H1 (cell line): ENCODE measurements at regions not wholly inside any gene's neighbourhood (a gene's known extent, or its start where the extent isn't known, plus 50 kb on each side); places are given as distances from the start of the nearest gene placed in this dataset.

Experiments used
- CTCF ChIA-PET: fragments of 300-600 bp; sonication (Branson Sonifier 250); formaldehyde crosslinking; loops from one replicate; lab custom pipeline; 2021; ENCODE audit not compliant: partially characterized antibody; lab: Charles Lee
- POLR2A ChIA-PET: fragments of 300-600 bp; sonication (Branson Sonifier 250); formaldehyde crosslinking; loops from one replicate; lab custom pipeline; 2021; ENCODE audit warnings: inconsistent platforms; ENCODE audit not compliant: partially characterized antibody; lab: Charles Lee
- DNase-seq, 2 experiments: peaks; one replicate each; pipeline versions ENCODE4 v3.0.0 to v3.0.0-alpha.2; 2010 to 2022; ENCODE audit warnings: low spot score in 2 of 2, low read depth in 1 of 2, mixed read lengths in 1 of 2
- FAIRE-seq: peaks from 2 replicates; lab custom pipeline; 2011; peaks lifted over from hg19 to GRCh38; lab: Jason Lieb, UNC
- H2AFZ ChIP-seq: 2 replicates; pipeline ENCODE4 v1.8.1; 2012; ENCODE audit warnings: low read length, inconsistent platforms
- H2AK5ac ChIP-seq: 2 replicates; pipeline ENCODE4 v1.6.1; 2013; ENCODE audit warnings: low read depth, low read length
- H2BK120ac ChIP-seq: replicated peaks from 2 replicates; pipeline ENCODE3; 2013; ENCODE audit warnings: low read depth, low read length, inconsistent platforms
- H2BK12ac ChIP-seq: 2 replicates; pipeline ENCODE4 v1.6.1; 2013; ENCODE audit warnings: low read depth, low read length
- H2BK15ac ChIP-seq: 2 replicates; pipeline ENCODE4 v1.6.1; 2013; ENCODE audit warnings: low read length
- H2BK20ac ChIP-seq: 2 replicates; pipeline ENCODE4 v1.6.1; 2013; ENCODE audit warnings: low read length
- H2BK5ac ChIP-seq: 2 replicates; pipeline ENCODE4 v1.6.1; 2013; ENCODE audit warnings: low read depth, low read length
- H3K14ac ChIP-seq: 2 replicates; pipeline ENCODE4 v1.6.1; 2013; ENCODE audit warnings: inconsistent platforms; ENCODE audit not compliant: insufficient read length
- H3K18ac ChIP-seq: 2 replicates; pipeline ENCODE4 v1.6.1; 2013; ENCODE audit warnings: low read length; ENCODE audit errors: extremely low read depth
- H3K23ac ChIP-seq: 2 replicates; pipeline ENCODE4 v1.6.1; 2013; ENCODE audit warnings: inconsistent platforms; ENCODE audit not compliant: insufficient read length
- H3K23me2 ChIP-seq: 2 replicates; pipeline ENCODE4 v1.6.1; 2013; ENCODE audit warnings: low read depth, low read length
- H3K27ac ChIP-seq: 2 replicates; pipeline ENCODE4 v1.6.1; 2011; ENCODE audit warnings: low read depth, low read length, inconsistent platforms
- H3K27me3 ChIP-seq, 4 experiments: replicated peaks in 1 of 4; 1 replicate in 1 of 4; 2 replicates in 3 of 4; pipeline versions ENCODE4 v1.6.1 to v1.8.1; 2011 to 2013; ENCODE audit warnings: low read length in 3 of 4, mild to moderate bottlenecking in 3 of 4, inconsistent platforms in 2 of 4, mixed read lengths in 2 of 4, moderate library complexity in 1 of 4; ENCODE audit not compliant: control insufficient read depth in 3 of 4, insufficient read depth in 3 of 4; ENCODE audit errors: extremely low read depth in 1 of 4
- H3K36me3 ChIP-seq, 4 experiments: 2 replicates each; pipeline versions ENCODE4 v1.6.1 to v1.8.1; 2011 to 2013; ENCODE audit warnings: mild to moderate bottlenecking in 4 of 4, low read length in 3 of 4, moderate library complexity in 2 of 4, control low read depth in 1 of 4, inconsistent platforms in 1 of 4; ENCODE audit not compliant: insufficient read depth in 4 of 4, control insufficient read depth in 2 of 4
- H3K4ac ChIP-seq: replicated peaks from 2 replicates; pipeline ENCODE3; 2013; ENCODE audit warnings: low read length, low read depth, mixed read lengths, inconsistent platforms; ENCODE audit not compliant: insufficient read length
- H3K4me1 ChIP-seq, 4 experiments: replicated peaks in 1 of 4; 1 replicate in 1 of 4; 2 replicates in 3 of 4; pipeline versions ENCODE4 v1.6.1 to v1.8.1; 2011 to 2013; ENCODE audit warnings: low read length in 3 of 4, inconsistent platforms in 2 of 4, mixed read lengths in 1 of 4; ENCODE audit not compliant: insufficient read depth in 4 of 4, control insufficient read depth in 3 of 4
- H3K4me2 ChIP-seq, 2 experiments: 2 replicates each; pipeline versions ENCODE4 v1.6.1 to v1.8.1; 2011 to 2013; ENCODE audit warnings: low read depth in 2 of 2, low read length in 2 of 2, control low read depth in 1 of 2, inconsistent platforms in 1 of 2, mild to moderate bottlenecking in 1 of 2; ENCODE audit not compliant: insufficient read depth in 1 of 2
- H3K4me3 ChIP-seq, 4 experiments: fragments of 200-600, 300-600 bp in 1 of 4; sonication (generic), shearing (Covaris generic), sonication (Bioruptor Twin) in 1 of 4; 2 replicates each; pipeline versions ENCODE4 v1.5.1 to v1.8.1; 2011 to 2016; ENCODE audit warnings: low read length in 4 of 4, low read depth in 3 of 4, control low read depth in 2 of 4, inconsistent platforms in 2 of 4, mild to moderate bottlenecking in 2 of 4, mixed read lengths in 1 of 4, moderate library complexity in 1 of 4; ENCODE audit not compliant: insufficient read depth in 2 of 4; ENCODE audit errors: extremely low read depth in 1 of 4
- H3K56ac ChIP-seq: replicated peaks from 2 replicates; pipeline ENCODE3; 2013; ENCODE audit warnings: low read depth, mild to moderate bottlenecking, mixed read lengths, low read length, inconsistent platforms; ENCODE audit not compliant: insufficient read length
- H3K79me1 ChIP-seq: 2 replicates; pipeline ENCODE4 v1.6.1; 2013; ENCODE audit warnings: low read depth, low read length, control low read depth
- H3K79me2 ChIP-seq, 2 experiments: 2 replicates each; pipeline versions ENCODE4 v1.6.1 to v1.8.1; 2012 to 2013; ENCODE audit warnings: low read length in 2 of 2, mild to moderate bottlenecking in 2 of 2, inconsistent platforms in 1 of 2; ENCODE audit not compliant: insufficient read depth in 2 of 2, control insufficient read depth in 1 of 2
- H3K9ac ChIP-seq, 4 experiments: replicated peaks in 1 of 4; 1 replicate in 1 of 4; 2 replicates in 3 of 4; pipeline versions ENCODE4 v1.6.1 to v1.8.1; 2011 to 2013; ENCODE audit warnings: low read depth in 3 of 4, low read length in 3 of 4, control low read depth in 2 of 4, mild to moderate bottlenecking in 2 of 4, moderate library complexity in 2 of 4, inconsistent platforms in 1 of 4; ENCODE audit errors: extremely low read depth in 1 of 4
- H3K9me3 ChIP-seq, 2 experiments: 2 replicates each; pipeline versions ENCODE4 v1.6.1 to v1.8.1; 2012 to 2013; ENCODE audit warnings: mild to moderate bottlenecking in 2 of 2, moderate library complexity in 2 of 2, control low read depth in 1 of 2, inconsistent platforms in 1 of 2, low read depth in 1 of 2, low read length in 1 of 2, mixed read lengths in 1 of 2; ENCODE audit not compliant: insufficient read depth in 2 of 2
- H4K20me1 ChIP-seq, 2 experiments: replicated peaks in 1 of 2; 2 replicates each; pipeline versions ENCODE3 to v1.8.1; 2011 to 2013; ENCODE audit warnings: inconsistent platforms in 2 of 2, low read length in 2 of 2, mild to moderate bottlenecking in 1 of 2; ENCODE audit not compliant: insufficient read depth in 2 of 2, control insufficient read depth in 1 of 2
- H4K5ac ChIP-seq: 2 replicates; pipeline ENCODE4 v1.6.1; 2013; ENCODE audit warnings: low read length, low read depth, mixed read lengths, inconsistent platforms; ENCODE audit not compliant: insufficient read length
- H4K8ac ChIP-seq: 2 replicates; pipeline ENCODE4 v1.8.0; 2013; ENCODE audit warnings: mild to moderate bottlenecking, moderate library complexity, low read length, inconsistent platforms; ENCODE audit not compliant: insufficient read depth; ENCODE audit errors: extremely low read depth
- H4K91ac ChIP-seq: replicated peaks from 2 replicates; pipeline ENCODE3; 2013; ENCODE audit warnings: low read length, mixed read lengths, inconsistent platforms; ENCODE audit not compliant: insufficient read length
- JUN ChIP-seq: IDR thresholded peaks from 2 replicates; pipeline ENCODE4 v1.6.1; 2011; ENCODE audit warnings: low read depth, mild to moderate bottlenecking, improper control_type of control experiment, low read length
- JUND ChIP-seq: IDR thresholded peaks from 2 replicates; pipeline ENCODE4 v1.6.1; 2011; ENCODE audit warnings: mild to moderate bottlenecking, improper control_type of control experiment, low read length
- KDM1A ChIP-seq: fragments of 200-600, 300-600 bp; sonication (generic); IDR thresholded peaks from 2 replicates; pipeline ENCODE4 v1.7.1; 2016; ENCODE audit warnings: mild to moderate bottlenecking, low read length, borderline replicate concordance
- NANOG ChIP-seq: IDR thresholded peaks from 2 replicates; pipeline ENCODE4 v1.6.1; 2011; ENCODE audit warnings: low read length, low read depth, mild to moderate bottlenecking, inconsistent platforms; ENCODE audit not compliant: insufficient read depth, poor library complexity, severe bottlenecking
- SAP30 ChIP-seq: fragments of 300-600 bp; sonication (generic); IDR thresholded peaks from 2 replicates; pipeline ENCODE4 v1.7.1; 2012; ENCODE audit warnings: low read length, moderate library complexity, mild to moderate bottlenecking, inconsistent platforms; ENCODE audit not compliant: insufficient read depth, insufficient replicate concordance
- TEAD4 ChIP-seq: IDR thresholded peaks from 2 replicates; pipeline ENCODE4 v1.6.1; 2012; ENCODE audit warnings: low read depth, low read length, inconsistent platforms, mixed read lengths
- WGBS, 2 experiments: shearing (Covaris generic) in 1 of 2; methylation state at CpG; one replicate each; pipeline versions ENCODE4 v1.1.6 to v1.1.7; 2013 to 2015; ENCODE audit warnings: low lambda C conversion rate in 2 of 2, mixed read lengths in 2 of 2, inconsistent platforms in 1 of 2, low coverage in 1 of 2, missing lambda C conversion rate in 1 of 2; ENCODE audit not compliant: insufficient replicate concordance in 2 of 2, insufficient coverage in 1 of 2, insufficient read length in 1 of 2; ENCODE audit errors: extremely low coverage in 1 of 2, missing lambda C conversion rate in 1 of 2; 5-methylcytosine and 5-hydroxymethylcytosine counted together

DNA sequence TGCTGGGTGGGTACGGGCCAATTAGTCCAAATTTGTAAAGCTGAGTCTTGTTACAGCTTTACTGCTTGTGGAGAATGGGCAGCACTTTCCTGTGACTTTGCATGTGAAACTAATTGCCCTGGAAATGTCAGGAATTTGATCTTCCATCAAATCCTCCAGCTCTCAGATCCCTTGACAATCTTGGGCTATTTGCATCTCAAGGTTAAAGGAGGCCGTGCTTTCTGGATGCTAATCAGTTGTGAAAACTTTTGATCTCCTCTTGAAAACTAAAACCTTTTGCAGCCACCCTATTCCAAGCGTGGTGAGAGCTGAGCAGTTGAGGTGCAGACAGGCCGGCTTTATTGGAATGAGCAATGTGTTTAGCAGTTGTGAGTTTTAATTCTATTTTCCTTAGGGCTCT, 68.0 kb upstream of the CLINT1 start:
- no peak overlapping the region for H2BK20ac ChIP-seq
- H3K4ac ChIP-seq, result no peak overlapping the region
- H2AFZ ChIP-seq, result no peak overlapping the region
- H2BK120ac ChIP-seq, result no peak overlapping the region
- H3K4me1 ChIP-seq, result peaks cover 5 to 16% (median 12%) of the 10 kb centered on the region in 4 experiments
- H3K79me2 ChIP-seq, result no peaks in the 10 kb centered on the region
- H3K56ac ChIP-seq, result no peak overlapping the region
- H4K5ac ChIP-seq, result no peak overlapping the region
- no peaks in the 10 kb centered on the region for H3K23me2 ChIP-seq
- H3K23ac ChIP-seq, result no peak overlapping the region
- no peak overlapping the region; the same call in 1 of the 2 replicates for H2BK12ac ChIP-seq
- H2AK5ac ChIP-seq, result no peak overlapping the region
- no peak overlapping the region for H4K8ac ChIP-seq
- H2BK5ac ChIP-seq, result no peak overlapping the region
- no peak overlapping the region for H4K91ac ChIP-seq
- no peak overlapping the region for H3K14ac ChIP-seq
- no peaks in the 10 kb centered on the region for H3K36me3 ChIP-seq
- no peaks in the 10 kb centered on the region for H3K9me3 ChIP-seq
- H3K18ac ChIP-seq, result no peak overlapping the region; the same call in 1 of the 2 replicates
- 23% methylated on average over 4 of the region's 4 CpGs; no CpG with 5 or more reads in 1 of the 2 experiments for WGBS, 2 experiments
- no peaks in the 10 kb centered on the region for H4K20me1 ChIP-seq
- H3K27ac ChIP-seq, result no peak overlapping the region
- CTCF ChIA-PET, result interaction anchor here (0.6 to 1.2 kb wide), 8 partner anchors 10 to 98 kb away, joined by 3 to 5 read pairs (median 3); no protein-coding TSS in a partner anchor
- no peaks in the 10 kb centered on the region for H3K79me1 ChIP-seq
- peak overlapping the region in 1 of 2 experiments; percentile 41; a peak in 2 of 4 replicates for H3K4me2 ChIP-seq
- DNase-seq, result peak in 1 of 2 experiments; percentile 38
- POLR2A ChIA-PET, result interaction anchor here (0.8 to 1.1 kb wide), 3 partner anchors 12 to 140 kb away, joined by 3 read pairs; no protein-coding TSS in a partner anchor
- TF ChIP-seq TEAD4 (peak; percentile 70; the same call in 1 of the 2 replicates), JUND (0 out of 2 replicates have a peak, but pooled peaks have one; percentile 14), NANOG (peak; percentile 42), KDM1A (no peak), SAP30 (no peak), JUN (no peak)
- H3K4me3 ChIP-seq, result no peak overlapping the region
- H3K27me3 ChIP-seq, result no peaks in the 10 kb centered on the region
- FAIRE-seq, result peak; percentile 39
- no peak overlapping the region for H2BK15ac ChIP-seq
- no peak overlapping the region for H3K9ac ChIP-seq
